ENCODE measurements at regions not wholly inside any gene's neighbourhood (a gene's known extent, or its start where the extent isn't known, plus 50 kb on each side); places are given as distances from the start of the nearest gene placed in this dataset.

DNA sequence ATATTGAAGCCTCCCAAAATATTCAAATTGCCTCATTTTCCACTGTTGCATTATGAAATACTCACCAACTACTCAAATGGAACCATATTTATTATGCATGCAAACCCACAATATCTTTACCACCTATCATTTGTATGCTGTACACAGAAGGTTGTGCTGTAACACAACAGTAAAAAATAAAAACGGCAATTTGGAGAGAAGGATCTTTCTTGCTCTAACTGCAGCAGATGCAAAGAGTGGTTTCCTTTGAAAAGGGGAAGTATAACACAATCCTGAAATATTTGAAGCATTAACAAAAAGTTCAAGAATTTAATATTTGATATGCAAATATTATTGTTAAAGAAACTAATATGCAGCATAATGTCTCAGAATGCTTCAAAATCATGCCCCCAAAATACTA, 244.5 kb upstream of the SUCLG2 start:
- TF ChIP-seq POLR2A (IDR thresholded peaks at IDR 0.05) = no peak
- TF ChIP-seq, protein P1, sequence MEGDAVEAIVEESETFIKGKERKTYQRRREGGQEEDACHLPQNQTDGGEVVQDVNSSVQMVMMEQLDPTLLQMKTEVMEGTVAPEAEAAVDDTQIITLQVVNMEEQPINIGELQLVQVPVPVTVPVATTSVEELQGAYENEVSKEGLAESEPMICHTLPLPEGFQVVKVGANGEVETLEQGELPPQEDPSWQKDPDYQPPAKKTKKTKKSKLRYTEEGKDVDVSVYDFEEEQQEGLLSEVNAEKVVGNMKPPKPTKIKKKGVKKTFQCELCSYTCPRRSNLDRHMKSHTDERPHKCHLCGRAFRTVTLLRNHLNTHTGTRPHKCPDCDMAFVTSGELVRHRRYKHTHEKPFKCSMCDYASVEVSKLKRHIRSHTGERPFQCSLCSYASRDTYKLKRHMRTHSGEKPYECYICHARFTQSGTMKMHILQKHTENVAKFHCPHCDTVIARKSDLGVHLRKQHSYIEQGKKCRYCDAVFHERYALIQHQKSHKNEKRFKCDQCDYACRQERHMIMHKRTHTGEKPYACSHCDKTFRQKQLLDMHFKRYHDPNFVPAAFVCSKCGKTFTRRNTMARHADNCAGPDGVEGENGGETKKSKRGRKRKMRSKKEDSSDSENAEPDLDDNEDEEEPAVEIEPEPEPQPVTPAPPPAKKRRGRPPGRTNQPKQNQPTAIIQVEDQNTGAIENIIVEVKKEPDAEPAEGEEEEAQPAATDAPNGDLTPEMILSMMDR (IDR thresholded peaks at IDR 0.05) = no peak
